A549 (cell line): ENCODE measurements at regions not wholly inside any gene's neighbourhood (a gene's known extent, or its start where the extent isn't known, plus 50 kb on each side); places are given as distances from the start of the nearest gene placed in this dataset.

Source experiments
- ATAC-seq, 2 experiments: fragments of 200-7000 bp in 1 of 2; fragments of >200 bp in 1 of 2; cut with Nextera tagmentation in 1 of 2; cut with Tn5 transposase in 1 of 2; 3 replicates each; pipeline versions ENCODE4 v1.8.0 to v1.9.1; 2018 to 2020; ENCODE audit warnings: mild to moderate bottlenecking in 1 of 2, moderate library complexity in 1 of 2
- CTCF ChIA-PET: fragments of 300-600 bp; sonication (Branson Sonifier 250); formaldehyde crosslinking; extraction: SDS; loops from one replicate; lab custom pipeline; 2021; ENCODE audit warnings: antibody characterized with exemption, inconsistent platforms; lab: Yijun Ruan, JAX
- POLR2A ChIA-PET: fragments of 350-600 bp; formaldehyde crosslinking; extraction: SDS; loops from one replicate; lab custom pipeline; 2021; ENCODE audit warnings: antibody characterized with exemption, inconsistent platforms; lab: Yijun Ruan, JAX
- DNase-seq, 2 experiments: peaks; one replicate each; pipeline versions ENCODE4 v3.0.0 to v3.0.0-alpha.2; 2011 to 2016; ENCODE audit warnings: low read depth in 1 of 2, low spot score in 1 of 2
- FAIRE-seq: peaks from 2 replicates; lab custom pipeline; 2011; peaks lifted over from hg19 to GRCh38; lab: Jason Lieb, UNC
- H3K27ac ChIP-seq, 2 experiments: fragments of >200 bp; sonication (Bioruptor Twin); formaldehyde crosslinking; 3 replicates each; pipeline ENCODE4 v1.5.1; 2016 to 2017
- H3K4me1 ChIP-seq: fragments of >200 bp; sonication (Bioruptor Twin); formaldehyde crosslinking; 3 replicates; pipeline ENCODE4 v1.6.1; 2016
- H3K4me2 ChIP-seq: fragments of >200 bp; sonication (Bioruptor Twin); formaldehyde crosslinking; 3 replicates; pipeline ENCODE4 v1.6.1; 2016
- H3K4me3 ChIP-seq: fragments of >200 bp; sonication (Bioruptor Twin); formaldehyde crosslinking; 3 replicates; pipeline ENCODE4 v1.5.1; 2016
- H3K9me3 ChIP-seq: fragments of >200 bp; sonication (Bioruptor Twin); formaldehyde crosslinking; 3 replicates; pipeline ENCODE4 v1.6.1; 2016
- ATOH8 ChIP-seq: fragments of 250-450 bp; sonication (Bioruptor Pico); IDR thresholded peaks from 2 replicates; pipeline ENCODE4 v1.5.0; 2020; ENCODE audit warnings: low read depth, mild to moderate bottlenecking, moderate library complexity
- CBX2 ChIP-seq: fragments of 200-600 bp; sonication (generic); IDR thresholded peaks from 2 replicates; pipeline ENCODE4 v1.6.1; 2016; ENCODE audit warnings: low read depth, mild to moderate bottlenecking, borderline replicate concordance
- EHF ChIP-seq: fragments of 250-450 bp; sonication (Bioruptor Pico); IDR thresholded peaks from 2 replicates; pipeline ENCODE4 v1.5.0; 2020; ENCODE audit warnings: mild to moderate bottlenecking
- FOSB ChIP-seq: fragments of 250-450 bp; sonication (Bioruptor Pico); IDR thresholded peaks from 2 replicates; pipeline ENCODE4 v1.5.0; 2020; ENCODE audit warnings: mild to moderate bottlenecking, moderate library complexity
- HDAC2 ChIP-seq: fragments of 200-600 bp; sonication (generic); IDR thresholded peaks from 2 replicates; pipeline ENCODE4 v1.6.1; 2016
- HEYL ChIP-seq: fragments of 250-450 bp; sonication (Bioruptor Pico); IDR thresholded peaks from 2 replicates; pipeline ENCODE4 v1.8.0; 2021; ENCODE audit warnings: mild to moderate bottlenecking, moderate library complexity
- HOXA7 ChIP-seq: fragments of 250-450 bp; sonication (Bioruptor Pico); IDR thresholded peaks from 2 replicates; pipeline ENCODE4 v1.5.0; 2020; ENCODE audit warnings: mild to moderate bottlenecking, moderate library complexity
- HOXB5 ChIP-seq: fragments of 250-450 bp; sonication (Bioruptor Pico); IDR thresholded peaks from 2 replicates; pipeline ENCODE4 v1.5.0; 2020; ENCODE audit warnings: mild to moderate bottlenecking, moderate library complexity
- JUNB ChIP-seq: fragments of >200 bp; sonication (Bioruptor Twin); formaldehyde crosslinking; IDR thresholded peaks from 2 replicates; pipeline ENCODE4 v1.6.1; 2016
- KDM1A ChIP-seq: fragments of 200-600 bp; sonication (generic); IDR thresholded peaks from 2 replicates; pipeline ENCODE4 v1.6.1; 2016; ENCODE audit warnings: low read depth, mild to moderate bottlenecking
- MAFK ChIP-seq: fragments of 450-650 bp; IDR thresholded peaks from 2 replicates; pipeline ENCODE4 v1.6.1; 2014; ENCODE audit not compliant: partially characterized antibody
- MAZ ChIP-seq: fragments of 150-350 bp; IDR thresholded peaks from 2 replicates; pipeline ENCODE4 v1.6.1; 2014; ENCODE audit warnings: antibody characterized with exemption, low read depth, low read length, borderline replicate concordance
- MYC ChIP-seq: IDR thresholded peaks from 2 replicates; pipeline ENCODE4 v1.6.1; 2012; ENCODE audit warnings: mild to moderate bottlenecking, inconsistent platforms, low read length, improper control_type of control experiment, borderline replicate concordance
- NFE2L2 ChIP-seq: fragments of 150-350 bp; conservative IDR thresholded peaks from 2 replicates; pipeline ENCODE4 v1.6.1; 2014; ENCODE audit warnings: low read length
- PBX3 ChIP-seq: IDR thresholded peaks from 2 replicates; pipeline ENCODE4 v1.6.1; 2012
- PHF8 ChIP-seq: fragments of 200-600 bp; sonication (generic); IDR thresholded peaks from 2 replicates; pipeline ENCODE4 v1.6.1; 2016; ENCODE audit warnings: low read depth, mild to moderate bottlenecking, antibody characterized with exemption, moderate library complexity, borderline replicate concordance
- RAD21 ChIP-seq, 2 experiments: fragments of >200 bp in 1 of 2; sonication (Bioruptor Twin) in 1 of 2; formaldehyde crosslinking in 1 of 2; IDR thresholded peaks in 1 of 2; conservative IDR thresholded peaks in 1 of 2; 2 replicates in 1 of 2; 3 replicates in 1 of 2; pipeline ENCODE4 v1.6.1; 2012 to 2018; ENCODE audit warnings: inconsistent platforms in 1 of 2
- REST ChIP-seq: fragments of 200-600 bp; sonication (generic); IDR thresholded peaks from 2 replicates; pipeline ENCODE4 v1.6.1; 2016; ENCODE audit warnings: antibody characterized with exemption, mild to moderate bottlenecking, moderate library complexity
- RFX5 ChIP-seq: fragments of 450-650 bp; IDR thresholded peaks from 2 replicates; pipeline ENCODE4 v1.7.1; 2014; ENCODE audit warnings: antibody characterized with exemption, mild to moderate bottlenecking, moderate library complexity
- SMC3 ChIP-seq: fragments of >200 bp; sonication (Bioruptor Twin); formaldehyde crosslinking; IDR thresholded peaks from 3 replicates; pipeline ENCODE4 v1.6.1; 2018; ENCODE audit warnings: inconsistent platforms
- TP53 ChIP-seq: fragments of 250-450 bp; sonication (Bioruptor Pico); IDR thresholded peaks from 2 replicates; pipeline ENCODE4 v1.5.0; 2021; ENCODE audit warnings: mild to moderate bottlenecking, moderate library complexity
- ZC3H11A ChIP-seq: fragments of 450-650 bp; IDR thresholded peaks from 2 replicates; pipeline ENCODE4 v1.6.1; 2014; ENCODE audit warnings: antibody characterized with exemption, mild to moderate bottlenecking
- ZSCAN20 ChIP-seq: fragments of 250-450 bp; sonication (Bioruptor Pico); IDR thresholded peaks from 2 replicates; pipeline ENCODE4 v1.8.0; 2022; ENCODE audit warnings: mild to moderate bottlenecking, moderate library complexity
- WGBS: methylation state at CpG from one replicate; pipeline ENCODE4 v1.1.6; 2017; ENCODE audit errors: missing lambda C conversion rate; 5-methylcytosine and 5-hydroxymethylcytosine counted together

GRCh38 chr2:180607514-180608049, 372.8 kb upstream of the UBE2E3 start:
- ChIA-PET POLR2A (no interaction called here), CTCF (no interaction called here)
- Histone ChIP-seq H3K4me1 (no peaks in the 10 kb centered on the region), H3K4me3 (no peak overlapping the region), H3K9me3 (no peaks in the 10 kb centered on the region), H3K4me2 (no peak overlapping the region), H3K27ac (no peak overlapping the region)
- TF ChIP-seq ATOH8 (no peak), HDAC2 (no peak), SMC3 (no peak), HOXA7 (CRISPR knock-in tag) (no peak), HOXB5 (CRISPR knock-in tag) (no peak), CBX2 (no peak), JUNB (no peak), ZSCAN20 (no peak), EHF (no peak), FOSB (CRISPR knock-in tag) (no peak), NFE2L2 (no peak), PBX3 (no peak), RFX5 (no peak), MAZ (no peak), MYC (no peak), PHF8 (no peak), HEYL (no peak), MAFK (no peak)
- ATAC-seq, result no peak
- no peak for FAIRE-seq
- DNase-seq, result no peak
- 61% methylated on average over 4 of the region's 4 CpGs for WGBS

- TF ChIP-seq PHF8 (no peak), CBX2 (no peak), HDAC2 (no peak), SMC3 (peak; percentile 38; the same call in 2 of the 3 replicates), TP53 (CRISPR knock-in tag) (no peak), RFX5 (no peak), RAD21 (conservative IDR thresholded peaks at IDR 0.05 in 1 of 2, IDR thresholded peaks at IDR 0.05 in 1 of 2) (peak in 1 of 2 experiments; percentile 44; a peak in 3 of 5 replicates), ZC3H11A (no peak), REST (no peak), KDM1A (no peak)
- no peak overlapping the region for H3K4me3 ChIP-seq
- POLR2A ChIA-PET, result no interaction called here
- ATAC-seq (peak; percentile 64 to 76; a peak in 4 of 6 replicates), FAIRE-seq (no peak), DNase-seq (peak in 1 of 2 experiments; percentile 29)
- no peaks in the 10 kb centered on the region for H3K4me1 ChIP-seq
- WGBS, result 49% methylated on average over 4 of the region's 4 CpGs
- CTCF ChIA-PET, result no interaction called here
- H3K4me2 ChIP-seq, result no peak overlapping the region
- H3K27ac ChIP-seq, result no peak overlapping the region
- H3K9me3 ChIP-seq, result no peaks in the 10 kb centered on the region
These were observed 376.3 kb upstream of the UBE2E3 start for GRCh38 chr2:180604077-180604476.
